GM18519 (cell line): ENCODE measurements at regions not wholly inside any gene's neighbourhood (a gene's known extent, or its start where the extent isn't known, plus 50 kb on each side); places are given as distances from the start of the nearest gene placed in this dataset.

Experiments
- ATAC-seq: cut with Tn5 transposase; IDR thresholded peaks from one replicate; pipeline ENCODE4 v1.9.1; 2021; ENCODE audit warnings: mild to moderate bottlenecking, moderate library complexity; ENCODE audit not compliant: unreplicated experiment, low FRiP score

- ATAC-seq = no peak
Measured at GRCh38 chr14:71583705-71584104, 348.5 kb upstream of the RGS6 start.

DNA sequence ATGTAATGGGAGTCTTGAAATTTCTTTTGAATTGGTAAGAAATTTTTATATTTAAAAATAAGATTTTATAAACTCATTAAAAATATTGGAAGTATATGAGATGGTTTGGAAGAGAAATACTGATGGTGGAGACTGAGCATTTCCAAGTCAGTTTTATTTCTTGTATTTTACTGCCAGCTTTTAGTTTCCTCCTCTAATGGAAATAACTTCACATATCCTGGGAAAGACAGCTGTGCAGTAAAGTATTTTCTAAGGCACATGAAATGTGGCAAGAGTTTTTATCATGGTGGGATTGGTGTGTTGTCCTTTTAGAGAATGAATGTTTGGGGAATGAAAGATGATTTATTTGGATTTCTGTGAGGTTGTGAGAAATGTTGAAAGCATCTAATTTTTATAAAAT lies 346.9 kb upstream of the RGS6 start:
- no peak for ATAC-seq

GRCh38 chr14:71586131-71586897 lies 345.9 kb upstream of the RGS6 start:
- ATAC-seq = no peak

GRCh38 chr14:71588028-71588427 lies 344.2 kb upstream of the RGS6 start:
- no peak for ATAC-seq

GRCh38 chr14:71588576-71589215 lies 343.5 kb upstream of the RGS6 start:
- no peak for ATAC-seq

GRCh38 chr14:71589609-71590008 lies 342.6 kb upstream of the RGS6 start:
- ATAC-seq = no peak

GRCh38 chr14:71590131-71590530 lies 342.1 kb upstream of the RGS6 start:
- no peak for ATAC-seq

GRCh38 chr14:71591231-71591630 lies 341.0 kb upstream of the RGS6 start:
- ATAC-seq = no peak

GRCh38 chr14:71591929-71592328 lies 340.3 kb upstream of the RGS6 start:
- ATAC-seq = no peak

GRCh38 chr14:71592361-71592760 lies 339.9 kb upstream of the RGS6 start:
- no peak for ATAC-seq

DNA sequence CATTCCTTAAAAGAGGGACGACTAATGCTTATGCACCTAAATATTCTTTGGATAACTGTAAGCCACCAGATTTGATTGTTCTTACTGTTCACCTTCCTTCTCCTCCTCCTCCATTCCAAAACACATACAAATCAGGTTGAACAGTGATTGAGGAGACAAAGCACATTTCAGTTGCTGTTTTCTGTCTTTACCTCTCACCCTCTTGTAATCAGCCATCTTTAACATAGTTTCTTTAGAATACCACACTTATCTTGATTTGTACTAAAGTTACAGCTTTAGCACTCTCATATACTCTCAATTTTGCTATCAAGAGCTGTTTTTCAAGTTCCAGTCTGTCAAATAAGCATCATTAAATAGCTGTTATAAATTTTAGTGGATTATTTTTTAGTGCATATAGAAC lies 338.3 kb upstream of the RGS6 start:
- no peak for ATAC-seq

- no peak for ATAC-seq
Measured at GRCh38 chr14:71594821-71595220, 337.4 kb upstream of the RGS6 start.

DNA sequence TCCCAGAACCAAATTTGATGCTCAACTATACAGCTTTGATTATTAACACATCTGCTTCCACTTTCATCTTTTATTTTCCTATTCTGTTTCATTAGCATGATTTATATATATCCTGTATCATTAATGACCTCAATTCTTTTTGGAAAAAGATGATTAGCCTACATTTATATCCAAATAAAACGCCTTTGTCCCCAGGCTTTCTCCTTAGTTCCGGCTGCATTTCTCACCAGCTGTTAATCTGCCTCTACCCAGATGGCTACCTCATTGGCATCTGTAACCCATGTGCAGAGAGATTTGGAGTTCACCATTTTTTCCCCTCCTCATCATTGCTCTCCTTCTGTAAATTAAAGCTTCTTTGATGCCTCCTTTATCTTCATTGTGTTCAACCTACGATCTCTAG lies 336.8 kb upstream of the RGS6 start:
- ATAC-seq = no peak

GRCh38 chr14:71597287-71597920 lies 334.8 kb upstream of the RGS6 start:
- ATAC-seq = no peak

- peak; percentile 53 for ATAC-seq
Measured at GRCh38 chr14:71597955-71598660, 334.1 kb upstream of the RGS6 start.

GRCh38 chr14:71600309-71600708 lies 331.9 kb upstream of the RGS6 start:
- no peak for ATAC-seq

DNA sequence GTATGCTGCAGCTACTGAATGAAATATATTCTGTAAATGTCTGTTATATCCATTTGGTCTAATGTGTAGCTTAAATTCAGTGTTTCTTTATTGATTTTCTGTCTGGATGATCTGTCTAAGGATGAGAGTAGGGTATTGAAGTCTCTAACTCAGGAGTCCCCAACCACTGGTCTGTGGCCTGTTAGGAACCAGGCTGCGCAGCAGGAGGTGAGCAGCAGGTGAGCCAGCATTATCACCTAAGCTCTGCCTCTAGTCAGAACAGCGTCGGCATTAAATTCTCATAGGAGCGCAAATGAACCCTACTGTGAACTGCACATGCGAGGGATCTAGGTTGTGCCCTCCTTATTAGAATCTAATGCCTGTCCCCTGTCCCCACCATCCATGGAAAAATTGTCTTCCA lies 329.7 kb upstream of the RGS6 start:
- no peak for ATAC-seq

GRCh38 chr14:71604231-71604630 lies 328.0 kb upstream of the RGS6 start:
- no peak for ATAC-seq

DNA sequence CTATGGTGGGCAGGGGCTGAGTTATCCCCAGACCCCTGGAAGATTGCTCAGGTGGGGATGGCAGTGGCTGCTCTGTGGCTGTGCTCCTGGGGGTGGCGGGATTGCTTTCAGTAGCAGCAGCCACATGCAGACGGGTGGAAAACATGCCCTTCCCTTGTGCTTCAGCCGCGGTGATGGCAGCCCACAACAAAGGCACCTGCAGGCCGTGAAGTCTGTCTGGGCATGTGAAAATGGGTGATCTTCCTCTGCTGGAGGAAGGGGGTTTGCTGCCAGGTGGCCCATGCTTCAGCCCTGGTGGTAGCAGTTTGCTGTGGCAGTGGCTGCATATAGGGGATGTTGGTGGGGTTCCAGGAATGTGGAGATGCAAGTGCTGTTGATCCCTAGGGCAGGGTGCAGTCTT lies 326.2 kb upstream of the RGS6 start:
- ATAC-seq = no peak

GRCh38 chr14:71606575-71606974 lies 325.7 kb upstream of the RGS6 start:
- ATAC-seq = no peak

- ATAC-seq = no peak
Measured at GRCh38 chr14:71607056-71607455, 325.2 kb upstream of the RGS6 start.
